Neural cell (in vitro differentiated cells): ENCODE measurements at regions not wholly inside any gene's neighbourhood (a gene's known extent, or its start where the extent isn't known, plus 50 kb on each side); places are given as distances from the start of the nearest gene placed in this dataset.

Source experiments
- H2AFZ ChIP-seq: fragments of 200-600, 300-800 bp; sonication (generic), shearing (Covaris generic); 2 replicates; pipeline ENCODE4 v1.6.0; 2014; ENCODE audit warnings: low read depth, mild to moderate bottlenecking, antibody characterized with exemption, low read length, moderate library complexity
- H3F3A ChIP-seq: fragments of 200-600 bp; shearing (Covaris generic); 2 replicates; pipeline ENCODE4 v1.6.1; 2016; ENCODE audit warnings: mild to moderate bottlenecking, moderate library complexity, mixed read lengths, antibody characterized with exemption, low read length; ENCODE audit not compliant: insufficient read depth, poor library complexity, severe bottlenecking
- H3K27ac ChIP-seq: fragments of 200-600, 300-800 bp; sonication (generic), shearing (Covaris generic); 2 replicates; pipeline ENCODE4 v1.5.1; 2014; ENCODE audit warnings: mild to moderate bottlenecking, low read length, moderate library complexity
- H3K27me3 ChIP-seq: fragments of 300-800, 200-600 bp; sonication (generic), shearing (Covaris generic); 2 replicates; pipeline ENCODE4 v1.6.0; 2014; ENCODE audit warnings: mild to moderate bottlenecking, low read depth, low read length, moderate library complexity; ENCODE audit not compliant: insufficient read depth
- H3K36me3 ChIP-seq: fragments of 300-800, 200-600 bp; sonication (generic), shearing (Covaris generic); 2 replicates; pipeline ENCODE4 v1.5.1; 2014; ENCODE audit warnings: mild to moderate bottlenecking, antibody characterized with exemption, low read length, moderate library complexity; ENCODE audit not compliant: insufficient read depth
- H3K4me2 ChIP-seq: fragments of 300-800, 200-600 bp; sonication (generic), shearing (Covaris generic); 2 replicates; pipeline ENCODE4 v1.6.0; 2014; ENCODE audit warnings: mild to moderate bottlenecking, low read length
- H3K4me3 ChIP-seq: fragments of 300-800, 200-600 bp; sonication (generic), shearing (Covaris generic); 2 replicates; pipeline ENCODE4 v1.5.1; 2014; ENCODE audit warnings: mild to moderate bottlenecking, low read length, moderate library complexity
- H3K79me2 ChIP-seq: fragments of 200-600 bp; shearing (Covaris generic); replicated peaks from 2 replicates; pipeline ENCODE4 v1.6.0; 2014; ENCODE audit warnings: mild to moderate bottlenecking, low read length, moderate library complexity; ENCODE audit not compliant: insufficient read depth
- H3K9ac ChIP-seq: fragments of 300-800, 200-600 bp; sonication (generic), shearing (Covaris generic); 2 replicates; pipeline ENCODE4 v1.6.1; 2016; ENCODE audit warnings: mild to moderate bottlenecking, low read length, mixed read lengths
- H3K9me2 ChIP-seq: fragments of 200-600 bp; shearing (Covaris generic); 2 replicates; pipeline ENCODE4 v1.6.1; 2016; ENCODE audit warnings: mild to moderate bottlenecking, low read length, mixed read lengths; ENCODE audit not compliant: insufficient read depth
- H3K9me3 ChIP-seq: fragments of 200-600, 300-800 bp; sonication (generic), shearing (Covaris generic); 2 replicates; pipeline ENCODE4 v1.6.1; 2016; ENCODE audit warnings: mild to moderate bottlenecking, mixed run types, low read length, moderate library complexity, mixed read lengths
- H4K20me1 ChIP-seq: fragments of 200-600 bp; shearing (Covaris generic); 2 replicates; pipeline ENCODE4 v1.6.1; 2016; ENCODE audit warnings: mild to moderate bottlenecking, mixed run types; ENCODE audit not compliant: insufficient read depth
- EP300 ChIP-seq: fragments of 450-650 bp; conservative IDR thresholded peaks from 2 replicates; pipeline ENCODE4 v1.6.1; 2014; ENCODE audit warnings: antibody characterized with exemption, mild to moderate bottlenecking, moderate library complexity; ENCODE audit not compliant: poor library complexity, severe bottlenecking
- EZH2 ChIP-seq: fragments of 200-600, 300-800 bp; shearing (Covaris generic), sonication (generic); IDR thresholded peaks from 2 replicates; pipeline ENCODE4 v1.6.1; 2014; ENCODE audit warnings: antibody characterized with exemption, low read length, borderline replicate concordance, mild to moderate bottlenecking; ENCODE audit not compliant: insufficient read depth, poor library complexity, severe bottlenecking
- MXI1 ChIP-seq: fragments of 450-650 bp; conservative IDR thresholded peaks from 2 replicates; pipeline ENCODE4 v1.6.1; 2014; ENCODE audit warnings: antibody characterized with exemption, mild to moderate bottlenecking; ENCODE audit not compliant: poor library complexity, severe bottlenecking
- POLR2AphosphoS5 ChIP-seq: IDR thresholded peaks from 2 replicates; pipeline ENCODE4 v1.6.1; 2012
- RAD21 ChIP-seq: fragments of 450-650 bp; conservative IDR thresholded peaks from 2 replicates; pipeline ENCODE4 v1.6.1; 2014; ENCODE audit warnings: antibody characterized with exemption, mild to moderate bottlenecking, moderate library complexity
- SMC3 ChIP-seq: fragments of 450-650 bp; conservative IDR thresholded peaks from 2 replicates; pipeline ENCODE4 v1.6.1; 2014; ENCODE audit warnings: antibody characterized with exemption, mild to moderate bottlenecking, moderate library complexity; ENCODE audit not compliant: poor library complexity
- TAF1 ChIP-seq: IDR thresholded peaks from 2 replicates; pipeline ENCODE4 v1.6.1; 2012; ENCODE audit warnings: low read depth
- TF ChIP-seq, protein P1 (sequence below): IDR thresholded peaks from 2 replicates; pipeline ENCODE4 v1.6.1; 2012; ENCODE audit warnings: borderline replicate concordance
- TF ChIP-seq, protein P2 (sequence below): fragments of 450-650 bp; IDR thresholded peaks from 2 replicates; pipeline ENCODE4 v1.5.1; 2014; ENCODE audit warnings: antibody characterized with exemption, mild to moderate bottlenecking, moderate library complexity; ENCODE audit not compliant: poor library complexity, severe bottlenecking

DNA sequence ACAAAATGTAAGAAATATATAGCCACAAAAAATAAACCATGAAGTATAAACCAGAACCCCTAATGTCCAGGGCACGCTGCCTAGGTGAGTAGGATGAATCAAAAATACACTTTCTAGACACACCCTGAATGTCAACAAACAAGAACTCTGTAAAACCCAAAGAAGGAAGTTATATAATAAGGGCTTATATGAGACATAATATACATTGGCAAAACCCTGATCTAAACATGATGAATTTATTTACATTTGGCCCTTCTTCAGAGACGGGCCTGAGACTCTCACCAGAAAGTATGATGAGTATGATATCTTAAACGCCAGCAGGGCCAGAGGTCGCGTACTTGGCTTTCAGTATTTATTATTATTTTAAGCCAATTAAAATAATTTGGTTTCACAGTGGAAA, 125.1 kb upstream of the FST start:
- Histone ChIP-seq H3K27me3 (no peaks in the 10 kb centered on the region), H3K4me2 (no peak overlapping the region), H3K79me2 (no peaks in the 10 kb centered on the region), H2AFZ (no peak overlapping the region), H3K27ac (no peak overlapping the region), H3K9ac (no peak overlapping the region), H3K9me2 (no peaks in the 10 kb centered on the region), H3F3A (no peaks in the 10 kb centered on the region), H3K9me3 (no peaks in the 10 kb centered on the region), H3K4me3 (no peak overlapping the region), H4K20me1 (no peaks in the 10 kb centered on the region), H3K36me3 (no peaks in the 10 kb centered on the region)
- TF ChIP-seq EZH2: no peak
- TF ChIP-seq EP300: no peak
- TF ChIP-seq, protein P1, sequence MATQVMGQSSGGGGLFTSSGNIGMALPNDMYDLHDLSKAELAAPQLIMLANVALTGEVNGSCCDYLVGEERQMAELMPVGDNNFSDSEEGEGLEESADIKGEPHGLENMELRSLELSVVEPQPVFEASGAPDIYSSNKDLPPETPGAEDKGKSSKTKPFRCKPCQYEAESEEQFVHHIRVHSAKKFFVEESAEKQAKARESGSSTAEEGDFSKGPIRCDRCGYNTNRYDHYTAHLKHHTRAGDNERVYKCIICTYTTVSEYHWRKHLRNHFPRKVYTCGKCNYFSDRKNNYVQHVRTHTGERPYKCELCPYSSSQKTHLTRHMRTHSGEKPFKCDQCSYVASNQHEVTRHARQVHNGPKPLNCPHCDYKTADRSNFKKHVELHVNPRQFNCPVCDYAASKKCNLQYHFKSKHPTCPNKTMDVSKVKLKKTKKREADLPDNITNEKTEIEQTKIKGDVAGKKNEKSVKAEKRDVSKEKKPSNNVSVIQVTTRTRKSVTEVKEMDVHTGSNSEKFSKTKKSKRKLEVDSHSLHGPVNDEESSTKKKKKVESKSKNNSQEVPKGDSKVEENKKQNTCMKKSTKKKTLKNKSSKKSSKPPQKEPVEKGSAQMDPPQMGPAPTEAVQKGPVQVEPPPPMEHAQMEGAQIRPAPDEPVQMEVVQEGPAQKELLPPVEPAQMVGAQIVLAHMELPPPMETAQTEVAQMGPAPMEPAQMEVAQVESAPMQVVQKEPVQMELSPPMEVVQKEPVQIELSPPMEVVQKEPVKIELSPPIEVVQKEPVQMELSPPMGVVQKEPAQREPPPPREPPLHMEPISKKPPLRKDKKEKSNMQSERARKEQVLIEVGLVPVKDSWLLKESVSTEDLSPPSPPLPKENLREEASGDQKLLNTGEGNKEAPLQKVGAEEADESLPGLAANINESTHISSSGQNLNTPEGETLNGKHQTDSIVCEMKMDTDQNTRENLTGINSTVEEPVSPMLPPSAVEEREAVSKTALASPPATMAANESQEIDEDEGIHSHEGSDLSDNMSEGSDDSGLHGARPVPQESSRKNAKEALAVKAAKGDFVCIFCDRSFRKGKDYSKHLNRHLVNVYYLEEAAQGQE: no peak
- no peak for TF ChIP-seq SMC3
- TF ChIP-seq POLR2AphosphoS5: no peak
- no peak for TF ChIP-seq RAD21
- no peak for TF ChIP-seq TAF1
- no peak for TF ChIP-seq MXI1

DNA sequence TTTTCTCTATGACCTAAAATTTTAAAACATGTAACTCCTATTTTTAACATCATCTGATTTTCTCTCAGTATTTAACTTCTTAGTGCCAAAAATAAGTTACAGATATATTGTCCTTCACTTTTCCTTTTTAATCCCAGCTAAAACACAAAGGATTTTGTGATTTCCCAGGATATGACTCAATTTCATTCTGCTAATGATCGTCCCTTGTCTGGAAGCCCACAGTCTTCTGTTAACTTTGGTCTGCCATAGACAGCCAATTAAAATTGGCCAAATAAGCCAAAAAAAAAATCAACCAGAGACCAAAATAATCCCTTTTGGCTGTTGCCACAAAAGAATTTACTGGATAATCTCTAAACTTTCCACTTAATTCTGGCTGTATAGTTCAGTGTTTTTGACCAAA, 124.5 kb upstream of the FST start:
- no peak overlapping the region for H2AFZ ChIP-seq
- no peaks in the 10 kb centered on the region for H3K9me3 ChIP-seq
- no peak overlapping the region for H3K4me3 ChIP-seq
- no peak overlapping the region for H3K9ac ChIP-seq
- H3K79me2 ChIP-seq: no peaks in the 10 kb centered on the region
- no peaks in the 10 kb centered on the region for H3K36me3 ChIP-seq
- H3K9me2 ChIP-seq: no peaks in the 10 kb centered on the region
- no peak for TF ChIP-seq MXI1
- no peak for TF ChIP-seq EZH2
- TF ChIP-seq SMC3: no peak
- TF ChIP-seq, protein P2, sequence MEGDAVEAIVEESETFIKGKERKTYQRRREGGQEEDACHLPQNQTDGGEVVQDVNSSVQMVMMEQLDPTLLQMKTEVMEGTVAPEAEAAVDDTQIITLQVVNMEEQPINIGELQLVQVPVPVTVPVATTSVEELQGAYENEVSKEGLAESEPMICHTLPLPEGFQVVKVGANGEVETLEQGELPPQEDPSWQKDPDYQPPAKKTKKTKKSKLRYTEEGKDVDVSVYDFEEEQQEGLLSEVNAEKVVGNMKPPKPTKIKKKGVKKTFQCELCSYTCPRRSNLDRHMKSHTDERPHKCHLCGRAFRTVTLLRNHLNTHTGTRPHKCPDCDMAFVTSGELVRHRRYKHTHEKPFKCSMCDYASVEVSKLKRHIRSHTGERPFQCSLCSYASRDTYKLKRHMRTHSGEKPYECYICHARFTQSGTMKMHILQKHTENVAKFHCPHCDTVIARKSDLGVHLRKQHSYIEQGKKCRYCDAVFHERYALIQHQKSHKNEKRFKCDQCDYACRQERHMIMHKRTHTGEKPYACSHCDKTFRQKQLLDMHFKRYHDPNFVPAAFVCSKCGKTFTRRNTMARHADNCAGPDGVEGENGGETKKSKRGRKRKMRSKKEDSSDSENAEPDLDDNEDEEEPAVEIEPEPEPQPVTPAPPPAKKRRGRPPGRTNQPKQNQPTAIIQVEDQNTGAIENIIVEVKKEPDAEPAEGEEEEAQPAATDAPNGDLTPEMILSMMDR: no peak
- TF ChIP-seq TAF1: no peak
- no peak for TF ChIP-seq EP300
- TF ChIP-seq RAD21: no peak
- TF ChIP-seq, protein P1: no peak
- no peak for TF ChIP-seq POLR2AphosphoS5
- no peaks in the 10 kb centered on the region for H3F3A ChIP-seq
- H4K20me1 ChIP-seq: no peaks in the 10 kb centered on the region
- no peak overlapping the region for H3K4me2 ChIP-seq
- H3K27me3 ChIP-seq: no peaks in the 10 kb centered on the region
- no peak overlapping the region for H3K27ac ChIP-seq
